ENCODE measurements at regions not wholly inside any gene's neighbourhood (a gene's known extent, or its start where the extent isn't known, plus 50 kb on each side); places are given as distances from the start of the nearest gene placed in this dataset.
A peak's percentile ranks its signal among the peaks of the same experiment; 100 is the strongest.

DNA sequence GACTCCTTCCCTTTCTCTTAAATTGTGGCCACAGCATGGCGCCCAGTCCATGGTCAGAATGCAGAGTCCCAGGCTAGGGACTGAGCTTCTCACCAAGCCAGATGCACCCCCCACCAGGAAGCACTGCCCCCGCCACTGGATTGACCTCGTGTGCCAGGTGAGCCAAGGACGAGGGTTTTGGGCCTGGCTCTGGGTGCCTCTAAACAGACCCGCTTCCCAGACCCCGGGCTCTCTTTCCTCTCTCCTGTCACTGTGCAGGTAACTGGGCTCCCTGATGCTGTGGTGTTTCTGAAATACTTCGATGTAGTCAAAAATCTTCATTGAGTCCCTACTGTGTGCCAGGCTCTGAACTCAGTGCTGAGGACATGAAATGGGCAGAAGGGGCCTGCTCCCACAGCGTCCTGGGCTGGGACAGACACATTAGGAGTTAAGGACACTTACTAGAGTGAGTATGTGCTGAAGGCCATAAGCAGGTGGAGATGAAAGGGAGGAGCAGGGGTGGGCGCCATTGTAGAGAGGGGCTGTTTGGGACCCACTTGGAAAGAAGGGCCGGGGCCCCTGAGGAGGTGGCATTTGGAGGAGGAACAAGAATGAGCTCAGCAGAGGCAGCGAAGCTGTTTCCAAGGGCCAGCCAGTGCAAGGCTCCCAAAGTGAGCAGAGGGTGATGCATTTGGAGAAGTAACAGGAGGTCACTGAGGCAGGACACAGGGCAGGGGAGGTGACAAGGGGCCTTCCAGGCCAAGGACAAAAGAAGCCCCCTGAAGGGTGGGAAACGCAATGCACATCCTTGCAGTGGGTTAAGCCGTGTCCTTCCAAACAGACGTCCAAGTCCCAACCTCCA, 217.1 kb downstream of the ANKRD60 start:
- Histone ChIP-seq H3K4me1 (replicated peaks in 1 of 2) (no peaks in the 10 kb centered on the region), H3K9me3 (replicated peaks in 1 of 3) (no peaks in the 10 kb centered on the region), H3K27ac (no peak overlapping the region), H3K27me3 (no peaks in the 10 kb centered on the region), H3K4me3 (no peak overlapping the region), H3K36me3 (replicated peaks in 1 of 2) (no peaks in the 10 kb centered on the region)
- 69 to 83% (median 79%) methylated on average over 12 to 14 of the region's 14 CpGs for WGBS, 4 donors
- TF ChIP-seq POLR2A (IDR thresholded peaks at IDR 0.05) = no peak
- TF ChIP-seq, protein P1, sequence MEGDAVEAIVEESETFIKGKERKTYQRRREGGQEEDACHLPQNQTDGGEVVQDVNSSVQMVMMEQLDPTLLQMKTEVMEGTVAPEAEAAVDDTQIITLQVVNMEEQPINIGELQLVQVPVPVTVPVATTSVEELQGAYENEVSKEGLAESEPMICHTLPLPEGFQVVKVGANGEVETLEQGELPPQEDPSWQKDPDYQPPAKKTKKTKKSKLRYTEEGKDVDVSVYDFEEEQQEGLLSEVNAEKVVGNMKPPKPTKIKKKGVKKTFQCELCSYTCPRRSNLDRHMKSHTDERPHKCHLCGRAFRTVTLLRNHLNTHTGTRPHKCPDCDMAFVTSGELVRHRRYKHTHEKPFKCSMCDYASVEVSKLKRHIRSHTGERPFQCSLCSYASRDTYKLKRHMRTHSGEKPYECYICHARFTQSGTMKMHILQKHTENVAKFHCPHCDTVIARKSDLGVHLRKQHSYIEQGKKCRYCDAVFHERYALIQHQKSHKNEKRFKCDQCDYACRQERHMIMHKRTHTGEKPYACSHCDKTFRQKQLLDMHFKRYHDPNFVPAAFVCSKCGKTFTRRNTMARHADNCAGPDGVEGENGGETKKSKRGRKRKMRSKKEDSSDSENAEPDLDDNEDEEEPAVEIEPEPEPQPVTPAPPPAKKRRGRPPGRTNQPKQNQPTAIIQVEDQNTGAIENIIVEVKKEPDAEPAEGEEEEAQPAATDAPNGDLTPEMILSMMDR (IDR thresholded peaks at IDR 0.05) = no peak
- no peak for DNase-seq
- intact Hi-C loops (cut with DNase I) = no loop called here

DNA sequence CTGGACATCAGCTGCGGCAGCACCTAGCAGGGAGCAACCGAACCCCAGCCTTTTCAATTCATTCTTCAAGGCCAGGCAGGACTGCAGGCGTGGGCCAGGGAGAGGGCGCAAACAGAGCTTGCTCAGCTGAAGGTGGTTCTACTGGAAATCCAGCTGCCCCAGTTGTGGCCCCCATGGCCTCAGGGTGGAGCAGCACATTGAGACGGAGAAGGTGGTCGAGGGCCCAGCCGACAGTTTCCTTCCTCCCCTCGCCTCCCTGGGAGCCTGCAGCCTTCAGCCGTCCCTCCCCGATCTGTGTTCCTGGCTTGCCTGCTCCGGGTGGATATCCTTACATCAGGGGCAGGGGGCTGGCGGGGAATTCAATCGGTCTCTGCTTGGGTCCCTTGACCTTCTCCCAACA, 217.8 kb downstream of the ANKRD60 start:
- Histone ChIP-seq H3K9me3 (replicated peaks in 1 of 3) (no peaks in the 10 kb centered on the region), H3K27ac (no peak overlapping the region), H3K36me3 (replicated peaks in 1 of 2) (no peaks in the 10 kb centered on the region), H3K4me3 (no peak overlapping the region), H3K27me3 (no peaks in the 10 kb centered on the region), H3K4me1 (replicated peaks in 1 of 2) (no peaks in the 10 kb centered on the region)
- DNase-seq = no peak
- no peak for TF ChIP-seq POLR2A (IDR thresholded peaks at IDR 0.05)
- TF ChIP-seq, protein P1 (IDR thresholded peaks at IDR 0.05) = no peak
- intact Hi-C loops (cut with DNase I) = no loop called here
- 75 to 92% (median 84%) methylated on average over 5 to 13 of the region's 13 CpGs for WGBS, 4 donors

DNA sequence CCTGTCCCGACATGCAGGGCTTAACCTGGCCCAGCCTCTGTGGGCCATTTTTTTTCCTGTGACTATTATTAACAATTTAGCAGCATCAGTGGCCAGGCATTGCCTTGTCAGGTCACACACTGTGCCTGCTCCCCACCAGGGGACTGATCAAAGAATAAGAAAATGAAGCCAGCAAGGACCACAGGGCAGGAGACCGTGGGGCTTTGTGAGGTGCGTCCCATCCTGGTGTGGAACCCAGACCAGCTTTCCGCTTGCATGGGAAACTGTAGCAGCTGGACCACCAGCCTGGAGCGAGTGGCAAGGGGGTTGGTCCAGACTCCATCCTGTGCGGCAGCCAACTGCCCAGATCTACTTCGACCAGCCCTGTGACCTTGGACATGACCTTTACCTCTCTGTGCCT, 218.3 kb downstream of the ANKRD60 start:
- 82 to 88% (median 85%) methylated on average over 7 of the region's 7 CpGs for WGBS, 4 donors
- no peaks in the 10 kb centered on the region for H3K27me3 ChIP-seq
- no peak overlapping the region for H3K4me3 ChIP-seq
- no peaks in the 10 kb centered on the region for H3K36me3 ChIP-seq (replicated peaks in 1 of 2)
- no peak for TF ChIP-seq POLR2A (IDR thresholded peaks at IDR 0.05)
- TF ChIP-seq, protein P1 (IDR thresholded peaks at IDR 0.05) = no peak
- no peaks in the 10 kb centered on the region for H3K4me1 ChIP-seq (replicated peaks in 1 of 2)
- no peak for DNase-seq
- H3K27ac ChIP-seq = no peak overlapping the region
- no peaks in the 10 kb centered on the region for H3K9me3 ChIP-seq (replicated peaks in 1 of 3)
- intact Hi-C loops (cut with DNase I) = no loop called here

DNA sequence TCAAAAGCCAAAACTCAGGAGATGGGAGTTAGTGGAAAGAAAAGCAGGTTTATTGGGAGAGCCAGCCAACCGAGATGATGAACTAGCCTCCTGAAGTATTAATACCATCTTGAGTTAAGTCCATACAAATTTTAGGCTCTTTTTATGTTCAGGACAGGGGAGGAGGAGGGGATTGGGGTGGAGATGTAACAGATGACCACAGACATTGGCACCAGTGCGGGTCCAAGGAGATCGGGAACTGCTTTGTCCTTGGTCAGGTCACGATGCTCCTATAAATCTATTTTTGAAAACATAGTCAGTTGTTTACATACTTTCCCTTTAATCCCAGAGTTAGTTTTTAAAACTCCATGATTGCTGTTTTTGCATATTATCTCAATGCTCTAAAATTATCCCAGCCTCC, 219.6 kb downstream of the ANKRD60 start:
- no peak for TF ChIP-seq POLR2A (IDR thresholded peaks at IDR 0.05)
- TF ChIP-seq, protein P1 (IDR thresholded peaks at IDR 0.05) = no peak
- 43 to 64% (median 56%) methylated on average over 4 of the region's 4 CpGs for WGBS, 4 donors
- H3K27ac ChIP-seq = no peak overlapping the region
- no peak overlapping the region for H3K4me3 ChIP-seq
- H3K9me3 ChIP-seq (replicated peaks in 1 of 3) = no peaks in the 10 kb centered on the region
- intact Hi-C loops (cut with DNase I) = no loop called here
- DNase-seq = peak in 1 of 7 donors; percentile 3
- H3K27me3 ChIP-seq = no peaks in the 10 kb centered on the region
- no peaks in the 10 kb centered on the region for H3K36me3 ChIP-seq (replicated peaks in 1 of 2)
- no peaks in the 10 kb centered on the region for H3K4me1 ChIP-seq (replicated peaks in 1 of 2)
